K562 (cell line): ENCODE measurements at regions not wholly inside any gene's neighbourhood (a gene's known extent, or its start where the extent isn't known, plus 50 kb on each side); places are given as distances from the start of the nearest gene placed in this dataset.

Experiments
- ATAC-seq: fragments of 200-7000 bp; cut with Tn5 transposase; 3 replicates; pipeline ENCODE4 v1.9.1; 2020; ENCODE audit warnings: moderate library complexity
- BruUV-seq: library from RNA; stranded (reverse); fragments of 400-500 nt; replicated peaks from 2 replicates; lab custom pipeline; 2021; lab: Mats Ljungman, UMichigan
- CTCF ChIA-PET: fragments of 300-600 bp; formaldehyde crosslinking; extraction: SDS; loops from one replicate; lab custom pipeline; 2021; ENCODE audit warnings: low intra/inter-chr PET ratio; lab: Yijun Ruan, JAX
- POLR2A ChIA-PET: fragments of 300-600, 350-650 bp; sonication (Branson Sonifier 250); formaldehyde crosslinking; extraction: SDS; loops from one replicate; lab custom pipeline; 2021; ENCODE audit warnings: antibody characterized with exemption, inconsistent platforms; lab: Yijun Ruan, JAX
- DNase-seq, 4 experiments: peaks; one replicate each; pipeline versions ENCODE4 v3.0.0 to v3.0.0-alpha.2; 2011 to 2018; ENCODE audit warnings: low spot score in 3 of 4, mixed read lengths in 3 of 4; ENCODE audit errors: extremely low read depth in 1 of 4
- FAIRE-seq: peaks from 2 replicates; lab custom pipeline; 2011; peaks lifted over from hg19 to GRCh38; lab: Jason Lieb, UNC
- H2AFZ ChIP-seq: 2 replicates; pipeline ENCODE4 v1.6.0; 2011; ENCODE audit warnings: low read depth, low read length, control low read depth, inconsistent platforms
- H3K27ac ChIP-seq: fragments of 200-600 bp; 3 replicates; pipeline ENCODE4 v1.8.0; 2011; ENCODE audit warnings: low read depth, mild to moderate bottlenecking, control low read depth, inconsistent platforms, low read length, moderate library complexity, mixed read lengths; ENCODE audit errors: extremely low read depth
- H3K27me3 ChIP-seq, 2 experiments: fragments of 300-600 bp in 1 of 2; 2 replicates in 1 of 2; 3 replicates in 1 of 2; pipeline versions ENCODE4 v1.6.0 to v1.8.0; 2011; ENCODE audit warnings: inconsistent platforms in 2 of 2, low read length in 2 of 2, mild to moderate bottlenecking in 1 of 2, mixed read lengths in 1 of 2, moderate library complexity in 1 of 2; ENCODE audit not compliant: control insufficient read depth in 2 of 2, insufficient read depth in 2 of 2
- H3K36me3 ChIP-seq: fragments of 300-600 bp; 3 replicates; pipeline ENCODE4 v1.8.0; 2011; ENCODE audit warnings: mild to moderate bottlenecking, low read length, inconsistent platforms; ENCODE audit not compliant: control insufficient read depth, insufficient read depth
- H3K4me1 ChIP-seq, 2 experiments: fragments of 200-600 bp in 1 of 2; replicated peaks in 1 of 2; 2 replicates in 1 of 2; 3 replicates in 1 of 2; pipeline versions ENCODE4 v1.5.1 to v1.8.0; 2011; ENCODE audit warnings: inconsistent platforms in 2 of 2, low read length in 2 of 2, mild to moderate bottlenecking in 1 of 2, mixed read lengths in 1 of 2, moderate library complexity in 1 of 2; ENCODE audit not compliant: control insufficient read depth in 2 of 2, insufficient read depth in 2 of 2
- H3K4me2 ChIP-seq: 2 replicates; pipeline ENCODE4 v1.6.1; 2011; ENCODE audit warnings: low read length, control low read depth, inconsistent platforms, mixed read lengths; ENCODE audit not compliant: insufficient read depth
- H3K4me3 ChIP-seq: fragments of 200-600 bp; sonication (generic), shearing (Covaris generic); 2 replicates; pipeline ENCODE4 v1.5.1; 2016; ENCODE audit warnings: control low read depth, inconsistent platforms
- H3K79me2 ChIP-seq: fragments of 200-600 bp; 3 replicates; pipeline ENCODE4 v1.8.0; 2011; ENCODE audit warnings: low read length, inconsistent platforms; ENCODE audit not compliant: control insufficient read depth, insufficient read depth
- H3K9ac ChIP-seq, 2 experiments: 2 replicates each; pipeline versions ENCODE4 v1.6.0 to v1.6.1; 2011; ENCODE audit warnings: low read depth in 2 of 2, low read length in 2 of 2, control low read depth in 1 of 2, inconsistent platforms in 1 of 2, mild to moderate bottlenecking in 1 of 2, mixed read lengths in 1 of 2; ENCODE audit not compliant: insufficient read depth in 1 of 2
- H3K9me1 ChIP-seq: one replicate; pipeline ENCODE4 v1.6.0; 2011; ENCODE audit warnings: inconsistent platforms, mild to moderate bottlenecking, low read length, moderate library complexity; ENCODE audit not compliant: control insufficient read depth, insufficient read depth
- H3K9me3 ChIP-seq: replicated peaks from 2 replicates; pipeline ENCODE4 v1.5.1; 2011; ENCODE audit warnings: low read depth, low read length, inconsistent platforms; ENCODE audit not compliant: control insufficient read depth, insufficient read depth
- H4K20me1 ChIP-seq: replicated peaks from 2 replicates; pipeline ENCODE4 v1.6.1; 2011; ENCODE audit warnings: low read length, inconsistent platforms, mixed read lengths; ENCODE audit not compliant: control insufficient read depth, insufficient read depth
- BRF2 ChIP-seq: IDR thresholded peaks from 3 replicates; pipeline ENCODE4 v1.6.1; 2011; ENCODE audit warnings: borderline replicate concordance, mild to moderate bottlenecking; ENCODE audit not compliant: insufficient read length, insufficient read depth
- GTF2E2 ChIP-seq: fragments of 200-800 bp; sonication (Bioruptor generic); IDR thresholded peaks from 2 replicates; pipeline ENCODE4 v1.6.1; 2016; ENCODE audit warnings: missing genetic modification characterization, missing compliant biosample characterization
- HOMEZ ChIP-seq: fragments of 250-450 bp; sonication (Bioruptor Pico); IDR thresholded peaks from 2 replicates; pipeline ENCODE4 v1.4.0; 2020; ENCODE audit warnings: mild to moderate bottlenecking, moderate library complexity
- MTA2 ChIP-seq: fragments of 450-650 bp; IDR thresholded peaks from 2 replicates; pipeline ENCODE4 v1.6.1; 2016; ENCODE audit warnings: low read depth
- NEUROD1 ChIP-seq: fragments of 150-350 bp; IDR thresholded peaks from 2 replicates; pipeline ENCODE4 v1.6.1; 2014; ENCODE audit warnings: borderline replicate concordance, low read length, low read depth; ENCODE audit not compliant: partially characterized antibody
- SMARCA4 ChIP-seq: fragments of 450-650 bp; IDR thresholded peaks from 2 replicates; pipeline ENCODE4 v1.6.1; 2016
- ZC3H11A ChIP-seq: IDR thresholded peaks from 2 replicates; pipeline ENCODE4 v1.6.1; 2012; ENCODE audit warnings: low read depth, low read length, improper control_type of control experiment
- ZEB2 ChIP-seq: fragments of 450-650 bp; IDR thresholded peaks from 2 replicates; pipeline ENCODE4 v1.6.1; 2016
- ZNF133 ChIP-seq: fragments of 250-450 bp; sonication (Bioruptor Pico); IDR thresholded peaks from 2 replicates; pipeline ENCODE4 v1.4.0; 2020; ENCODE audit warnings: mild to moderate bottlenecking
- ZNF274 ChIP-seq: IDR thresholded peaks from 2 replicates; pipeline ENCODE4 v1.6.1; 2011; ENCODE audit warnings: low read depth, mild to moderate bottlenecking, low read length, moderate library complexity, borderline replicate concordance
- ZNF408 ChIP-seq: fragments of 250-450 bp; sonication (Bioruptor Pico); IDR thresholded peaks from 2 replicates; pipeline ENCODE4 v1.4.0; 2020; ENCODE audit warnings: low read depth, mild to moderate bottlenecking, moderate library complexity
- whole genome bisulfite sequencing: fragments of 100-300 bp; shearing (Covaris generic); methylation state at CpG from one replicate; pipeline ENCODE4 v1.1.6; 2016; ENCODE audit warnings: low coverage, mixed read lengths; ENCODE audit not compliant: insufficient coverage; ENCODE audit errors: missing lambda C conversion rate; 5-methylcytosine and 5-hydroxymethylcytosine counted together
- in situ Hi-C: fragments of 300-500 bp; cut with MboI; formaldehyde crosslinking; loops from 4 replicates; pipeline ENCODE4 v1.15.0; 2018; ENCODE audit warnings: inconsistent platforms, mixed read lengths
- intact Hi-C: fragments of 100-400 bp; cut with micrococcal nuclease; formaldehyde crosslinking; loops from 2 replicates; pipeline ENCODE4 v1.14.2; 2022
- TF ChIP-seq, protein P1 (sequence below): fragments of 250-450 bp; sonication (Bioruptor Pico); IDR thresholded peaks from 2 replicates; pipeline ENCODE4 v1.8.0; 2021; ENCODE audit warnings: moderate library complexity, mild to moderate bottlenecking, inconsistent platforms
- TF ChIP-seq, protein P2 (sequence below): fragments of 450-650 bp; IDR thresholded peaks from 2 replicates; pipeline ENCODE4 v1.6.1; 2018; ENCODE audit warnings: mild to moderate bottlenecking, low read depth; ENCODE audit not compliant: partially characterized antibody

- TF ChIP-seq HOMEZ (CRISPR knock-in tag): no peak
- TF ChIP-seq BRF2: no peak
- TF ChIP-seq ZNF133 (CRISPR knock-in tag): no peak
- TF ChIP-seq, protein P1, sequence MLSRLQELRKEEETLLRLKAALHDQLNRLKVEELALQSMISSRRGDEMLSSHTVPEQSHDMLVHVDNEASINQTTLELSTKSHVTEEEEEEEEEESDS (CRISPR knock-in tag): no peak
- no peak for TF ChIP-seq ZEB2
- TF ChIP-seq GTF2E2 (tag): no peak
- TF ChIP-seq ZNF274: no peak
Observed at GRCh38 chr18:67864677-67865340, 348.3 kb upstream of the DSEL start (continued).

DNA sequence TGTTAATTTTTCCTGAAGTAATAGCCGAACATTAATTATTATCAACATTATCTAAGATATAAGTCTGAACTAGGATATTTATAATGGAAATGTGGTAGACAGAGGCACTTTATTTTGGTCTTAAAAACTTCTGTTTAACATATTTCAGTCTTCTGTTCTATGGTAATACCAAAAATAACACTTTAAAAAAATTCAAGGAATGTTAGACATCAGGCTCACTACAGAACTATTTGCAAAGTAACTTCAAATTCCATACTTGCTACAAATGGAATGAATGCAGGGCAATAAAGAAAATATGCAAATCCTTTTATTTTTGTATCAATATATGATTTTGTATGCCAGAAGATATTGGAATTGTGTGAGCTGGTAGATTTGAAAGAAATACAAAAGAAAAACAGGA is 345.5 kb upstream of the DSEL start:
- no peaks in the 10 kb centered on the region for H3K4me1 ChIP-seq
- no peaks in the 10 kb centered on the region for H3K9me3 ChIP-seq
- H3K9me1 ChIP-seq: no peaks in the 10 kb centered on the region
- CTCF ChIA-PET: no interaction called here
- no peak for ATAC-seq
- H4K20me1 ChIP-seq: no peaks in the 10 kb centered on the region
- no peak overlapping the region for H3K4me2 ChIP-seq
- WGBS: 0% methylated on average over 1 of the region's 1 CpG
- H3K27ac ChIP-seq: no peak overlapping the region
- H2AFZ ChIP-seq: no peak overlapping the region
- no TSS peak for BruUV-seq
- H3K9ac ChIP-seq: no peak overlapping the region
- H3K36me3 ChIP-seq: no peaks in the 10 kb centered on the region
- no peaks in the 10 kb centered on the region for H3K79me2 ChIP-seq
- FAIRE-seq: no peak
- no peak overlapping the region for H3K4me3 ChIP-seq
- in situ Hi-C loops: no loop called here
- DNase-seq: no peak
- intact Hi-C loops: no loop called here
- POLR2A ChIA-PET: no interaction called here
- H3K27me3 ChIP-seq: no peaks in the 10 kb centered on the region
- TF ChIP-seq ZC3H11A: no peak
- TF ChIP-seq MTA2: no peak
- no peak for TF ChIP-seq SMARCA4
- TF ChIP-seq NEUROD1: no peak
- TF ChIP-seq, protein P2, sequence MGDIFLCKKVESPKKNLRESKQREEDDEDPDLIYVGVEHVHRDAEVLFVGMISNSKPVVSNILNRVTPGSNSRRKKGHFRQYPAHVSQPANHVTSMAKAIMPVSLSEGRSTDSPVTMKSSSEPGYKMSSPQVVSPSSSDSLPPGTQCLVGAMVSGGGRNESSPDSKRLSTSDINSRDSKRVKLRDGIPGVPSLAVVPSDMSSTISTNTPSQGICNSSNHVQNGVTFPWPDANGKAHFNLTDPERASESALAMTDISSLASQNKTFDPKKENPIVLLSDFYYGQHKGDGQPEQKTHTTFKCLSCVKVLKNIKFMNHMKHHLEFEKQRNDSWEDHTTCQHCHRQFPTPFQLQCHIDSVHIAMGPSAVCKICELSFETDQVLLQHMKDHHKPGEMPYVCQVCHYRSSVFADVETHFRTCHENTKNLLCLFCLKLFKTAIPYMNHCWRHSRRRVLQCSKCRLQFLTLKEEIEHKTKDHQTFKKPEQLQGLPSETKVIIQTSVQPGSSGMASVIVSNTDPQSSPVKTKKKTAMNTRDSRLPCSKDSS: no peak
- TF ChIP-seq ZNF408 (CRISPR knock-in tag): no peak
